Lung (tissue), 11 donors: ENCODE measurements at regions not wholly inside any gene's neighbourhood (a gene's known extent, or its start where the extent isn't known, plus 50 kb on each side); places are given as distances from the start of the nearest gene placed in this dataset.

Experiments
- ATAC-seq: fragments of 200-7000 bp; cut with Tn5 transposase; one replicate; pipeline ENCODE4 v1.9.1; 2020; ENCODE audit warnings: moderate number of reproducible peaks; ENCODE audit not compliant: insufficient read depth, low FRiP score
- DNase-seq, 3 donors: peaks; one replicate each; pipeline ENCODE4 v3.0.0-alpha.2; 2013 to 2017
- H3K27ac ChIP-seq, 2 donors: one replicate each; pipeline ENCODE4 v1.5.1; 2013; ENCODE audit warnings: mild to moderate bottlenecking in 2 of 2, moderate library complexity in 2 of 2, control low read depth in 1 of 2, inconsistent platforms in 1 of 2, low read depth in 1 of 2, low read length in 1 of 2
- H3K27me3 ChIP-seq, 3 donors: one replicate each; pipeline ENCODE4 v1.5.1; 2013; ENCODE audit warnings: low read length in 2 of 3; ENCODE audit not compliant: control insufficient read depth in 3 of 3, insufficient read depth in 3 of 3
- H3K36me3 ChIP-seq, 4 donors: one replicate each; pipeline ENCODE4 v1.5.1; 2013; ENCODE audit warnings: low read length in 4 of 4, mild to moderate bottlenecking in 1 of 4, moderate library complexity in 1 of 4; ENCODE audit not compliant: control insufficient read depth in 4 of 4, insufficient read depth in 4 of 4
- H3K4me1 ChIP-seq, 5 donors: one replicate each; pipeline ENCODE4 v1.5.1; 2013; ENCODE audit warnings: low read length in 5 of 5, mild to moderate bottlenecking in 2 of 5, moderate library complexity in 1 of 5; ENCODE audit not compliant: control insufficient read depth in 5 of 5, insufficient read depth in 5 of 5
- H3K4me3 ChIP-seq: one replicate; pipeline ENCODE4 v1.5.1; 2013; ENCODE audit warnings: mild to moderate bottlenecking, control low read depth, moderate library complexity
- H3K9ac ChIP-seq, 2 donors: one replicate each; pipeline ENCODE4 v1.5.1; 2013; ENCODE audit warnings: low read length in 2 of 2, control low read depth in 1 of 2; ENCODE audit not compliant: insufficient read depth in 1 of 2
- H3K9me3 ChIP-seq, 4 donors: one replicate each; pipeline ENCODE4 v1.5.1; 2013; ENCODE audit warnings: low read length in 3 of 4, mild to moderate bottlenecking in 1 of 4, moderate library complexity in 1 of 4; ENCODE audit not compliant: control insufficient read depth in 4 of 4, insufficient read depth in 3 of 4
- WGBS, 2 donors: extraction: QIAGEN DNeasy Blood & Tissue Kit; methylation state at CpG; one replicate each; pipeline ENCODE4 v1.1.7; 2013; 5-methylcytosine and 5-hydroxymethylcytosine counted together
- TF ChIP-seq, protein P1 (sequence below): IDR thresholded peaks from 2 replicates; pipeline ENCODE4 v1.5.1; 2012; ENCODE audit warnings: mild to moderate bottlenecking; ENCODE audit errors: control extremely low read depth, extremely low read depth
- donor health status: control.
- donor health status: control.
- donor health status: Bipolar disorder and iron deficiency.
- donor health status: healthy.
- donor health status: DM: yes; HTN: yes; CAD: no.

DNA sequence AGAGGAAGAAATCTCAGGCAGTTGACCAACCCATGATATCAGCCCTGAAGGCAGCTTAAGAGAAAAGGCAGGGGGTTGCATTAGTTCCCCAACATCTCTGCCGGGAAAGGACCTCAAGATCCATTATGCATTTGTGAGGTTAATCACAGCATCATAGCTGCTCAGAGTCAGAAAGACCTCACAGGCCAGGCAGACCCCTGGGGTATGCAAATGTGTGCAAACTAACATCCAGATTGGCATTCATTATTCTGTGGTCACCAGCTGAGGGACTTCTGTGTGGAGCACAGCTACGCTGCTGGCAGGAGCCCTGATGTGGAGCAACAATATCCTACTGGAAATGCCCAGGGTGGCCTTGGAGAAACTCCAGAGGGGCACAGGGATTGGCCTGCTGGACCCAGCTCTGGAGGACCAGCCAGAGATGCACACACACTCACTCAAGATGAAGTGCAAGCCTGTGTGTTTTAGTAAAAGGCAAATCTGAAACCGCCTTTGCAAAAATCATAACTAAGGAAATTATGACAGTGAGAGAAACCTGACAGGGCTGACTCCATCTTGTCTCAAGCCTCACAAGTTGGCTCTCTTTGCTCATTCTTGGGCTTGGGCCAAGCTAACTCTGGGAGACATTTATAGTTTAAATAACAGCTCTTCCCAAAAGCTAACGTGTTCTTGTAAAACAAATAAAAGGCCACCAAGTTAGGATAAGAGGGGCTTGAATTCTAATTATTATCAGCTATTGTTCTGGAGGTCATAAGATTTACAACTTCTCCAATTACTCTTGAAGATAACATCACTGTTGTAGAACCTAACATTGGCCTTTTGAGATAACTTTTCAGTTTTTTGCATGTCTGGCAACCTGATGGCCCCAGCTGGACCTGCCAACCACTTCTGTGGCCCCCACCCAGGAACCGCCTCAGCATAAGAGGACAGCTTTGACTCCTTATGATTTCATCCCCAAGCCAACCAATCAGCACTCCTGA is 257.1 kb downstream of the UACA start:
- Histone ChIP-seq H3K27ac (no peak overlapping the region), H3K9ac (no peak overlapping the region), H3K36me3 (no peaks in the 10 kb centered on the region), H3K4me1 (peaks cover 0 to 20% (median 3%) of the 10 kb centered on the region in 5 donors), H3K27me3 (no peaks in the 10 kb centered on the region), H3K4me3 (no peak overlapping the region), H3K9me3 (peaks cover 0 to 12% (median 3%) of the 10 kb centered on the region in 4 donors)
- 77 to 80% methylated on average over 5 of the region's 5 CpGs for WGBS, 2 donors
- TF ChIP-seq, protein P1, sequence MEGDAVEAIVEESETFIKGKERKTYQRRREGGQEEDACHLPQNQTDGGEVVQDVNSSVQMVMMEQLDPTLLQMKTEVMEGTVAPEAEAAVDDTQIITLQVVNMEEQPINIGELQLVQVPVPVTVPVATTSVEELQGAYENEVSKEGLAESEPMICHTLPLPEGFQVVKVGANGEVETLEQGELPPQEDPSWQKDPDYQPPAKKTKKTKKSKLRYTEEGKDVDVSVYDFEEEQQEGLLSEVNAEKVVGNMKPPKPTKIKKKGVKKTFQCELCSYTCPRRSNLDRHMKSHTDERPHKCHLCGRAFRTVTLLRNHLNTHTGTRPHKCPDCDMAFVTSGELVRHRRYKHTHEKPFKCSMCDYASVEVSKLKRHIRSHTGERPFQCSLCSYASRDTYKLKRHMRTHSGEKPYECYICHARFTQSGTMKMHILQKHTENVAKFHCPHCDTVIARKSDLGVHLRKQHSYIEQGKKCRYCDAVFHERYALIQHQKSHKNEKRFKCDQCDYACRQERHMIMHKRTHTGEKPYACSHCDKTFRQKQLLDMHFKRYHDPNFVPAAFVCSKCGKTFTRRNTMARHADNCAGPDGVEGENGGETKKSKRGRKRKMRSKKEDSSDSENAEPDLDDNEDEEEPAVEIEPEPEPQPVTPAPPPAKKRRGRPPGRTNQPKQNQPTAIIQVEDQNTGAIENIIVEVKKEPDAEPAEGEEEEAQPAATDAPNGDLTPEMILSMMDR, result no peak
- ATAC-seq (no peak), DNase-seq (peak in 2 of 3 donors; percentile 64 to 71)

DNA sequence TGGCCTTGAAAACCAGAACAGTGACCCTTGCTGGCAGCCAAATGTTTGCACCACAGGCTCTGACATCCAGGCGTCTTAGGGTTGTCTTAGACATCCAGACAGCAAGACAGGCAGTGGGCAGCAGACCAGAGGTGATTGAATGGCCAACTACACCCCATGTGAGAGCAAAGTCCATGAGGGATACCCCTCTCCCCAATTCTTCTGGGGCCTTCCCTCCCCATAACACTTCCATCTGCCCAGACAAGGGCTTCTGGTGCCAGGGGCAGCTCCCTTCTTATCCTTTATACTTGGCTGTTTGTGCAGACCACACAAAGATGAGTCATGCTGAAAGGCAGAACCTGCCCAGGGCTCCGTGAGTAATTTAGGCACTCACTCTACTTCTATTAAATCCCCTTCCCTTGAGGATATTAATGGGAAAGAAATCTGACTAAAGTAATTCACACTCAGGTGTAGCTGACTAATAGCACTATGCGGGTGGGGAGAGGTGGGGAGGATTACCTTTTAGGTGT is 257.9 kb downstream of the UACA start:
- H3K4me1 ChIP-seq, result peaks cover 0 to 20% (median 3%) of the 10 kb centered on the region in 5 donors
- DNase-seq (no peak), ATAC-seq (no peak)
- WGBS, 2 donors, result 37 to 42% methylated on average over 3 of the region's 3 CpGs
- H3K27me3 ChIP-seq, result no peaks in the 10 kb centered on the region
- TF ChIP-seq, protein P1, result no peak
- no peak overlapping the region for H3K9ac ChIP-seq
- H3K9me3 ChIP-seq, result peaks cover 0 to 6% (median 3%) of the 10 kb centered on the region in 4 donors
- no peak overlapping the region for H3K4me3 ChIP-seq
- no peak overlapping the region for H3K27ac ChIP-seq
- H3K36me3 ChIP-seq, result no peaks in the 10 kb centered on the region

DNA sequence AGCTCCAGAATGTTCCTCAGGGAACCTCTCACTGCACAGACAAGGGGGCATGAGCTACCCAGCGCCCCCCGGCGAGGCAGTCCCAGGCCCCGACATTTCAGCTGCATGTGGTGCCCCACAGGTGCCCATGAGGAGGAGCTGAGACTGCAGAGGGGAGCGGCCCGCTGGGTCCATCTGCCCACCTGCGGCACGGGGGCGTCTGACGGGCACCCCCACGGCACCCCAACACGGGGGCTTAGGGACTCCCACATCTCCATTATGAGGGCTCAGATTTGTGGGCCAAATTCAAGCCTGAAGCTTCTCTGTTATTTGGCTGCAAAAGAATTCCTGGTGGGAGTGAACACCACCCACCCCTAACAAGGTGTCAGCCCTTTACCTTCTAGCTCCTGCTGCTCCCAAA is 258.4 kb downstream of the UACA start:
- 51 to 68% methylated on average over 12 of the region's 12 CpGs for WGBS, 2 donors
- Histone ChIP-seq H3K27ac (no peak overlapping the region), H3K9ac (no peak overlapping the region)

More for the DNA sequence above, 258.4 kb downstream of the UACA start:
- DNase-seq (no peak), ATAC-seq (no peak)
- peaks cover 0 to 5% (median 1%) of the 10 kb centered on the region in 4 donors for H3K9me3 ChIP-seq
- TF ChIP-seq, protein P1, result no peak
- no peaks in the 10 kb centered on the region for H3K27me3 ChIP-seq
- no peak overlapping the region for H3K4me3 ChIP-seq
- H3K36me3 ChIP-seq, result no peaks in the 10 kb centered on the region
- H3K4me1 ChIP-seq, result peaks cover 0 to 20% (median 3%) of the 10 kb centered on the region in 5 donors
